Fibroblast of lung (primary cell): ENCODE measurements at regions not wholly inside any gene's neighbourhood (a gene's known extent, or its start where the extent isn't known, plus 50 kb on each side); places are given as distances from the start of the nearest gene placed in this dataset.
"Not testable (repeated sequence)": the region's sequence is repeated elsewhere in the genome, so short reads cannot be mapped to it uniquely, and the experiment has no call there.

Source experiments
- DNase-seq, 2 donors: peaks; one replicate each; pipeline versions ENCODE4 v3.0.0 to v3.0.0-alpha.2; 2010; ENCODE audit warnings: low read depth in 2 of 2
- H2AFZ ChIP-seq: 2 replicates; pipeline ENCODE4 v1.5.1; 2012; ENCODE audit warnings: low read length, control low read depth, inconsistent platforms
- H3K27ac ChIP-seq: 2 replicates; pipeline ENCODE4 v1.5.1; 2011; ENCODE audit warnings: low read length, control low read depth; ENCODE audit not compliant: insufficient read depth
- H3K27me3 ChIP-seq: 2 replicates; pipeline ENCODE4 v1.5.1; 2011; ENCODE audit warnings: mild to moderate bottlenecking, low read length; ENCODE audit not compliant: control insufficient read depth, insufficient read depth
- H3K36me3 ChIP-seq: 2 replicates; pipeline ENCODE4 v1.5.1; 2011; ENCODE audit warnings: low read length; ENCODE audit not compliant: control insufficient read depth, insufficient read depth
- H3K4me1 ChIP-seq: 2 replicates; pipeline ENCODE4 v1.5.1; 2011; ENCODE audit warnings: low read length; ENCODE audit not compliant: control insufficient read depth, insufficient read depth; ENCODE audit errors: extremely low read depth
- H3K4me2 ChIP-seq: 2 replicates; pipeline ENCODE4 v1.5.1; 2011; ENCODE audit warnings: low read length, control low read depth; ENCODE audit not compliant: insufficient read depth; ENCODE audit errors: extremely low read depth
- H3K4me3 ChIP-seq, 4 experiments: fragments of 200-600 bp in 1 of 4; sonication (generic) in 1 of 4; replicated peaks in 1 of 4; 2 replicates each; pipeline ENCODE4 v1.5.1; 2011 to 2016; ENCODE audit warnings: low read length in 4 of 4, low read depth in 3 of 4, mild to moderate bottlenecking in 3 of 4, control low read depth in 2 of 4, inconsistent platforms in 1 of 4, mixed read lengths in 1 of 4; ENCODE audit not compliant: insufficient read depth in 1 of 4; ENCODE audit errors: control extremely low read depth in 1 of 4
- H3K79me2 ChIP-seq: 2 replicates; pipeline ENCODE4 v1.5.1; 2012; ENCODE audit warnings: mild to moderate bottlenecking, low read length, inconsistent platforms; ENCODE audit not compliant: control insufficient read depth, insufficient read depth
- H3K9ac ChIP-seq: 2 replicates; pipeline ENCODE4 v1.5.1; 2011; ENCODE audit warnings: mild to moderate bottlenecking, low read length, control low read depth; ENCODE audit not compliant: insufficient read depth
- H3K9me3 ChIP-seq: 2 replicates; pipeline ENCODE4 v1.5.1; 2012; ENCODE audit warnings: low read depth, low read length; ENCODE audit not compliant: control insufficient read depth, insufficient read depth
- H4K20me1 ChIP-seq: 2 replicates; pipeline ENCODE4 v1.5.1; 2011; ENCODE audit warnings: low read length; ENCODE audit not compliant: control insufficient read depth, insufficient read depth; ENCODE audit errors: extremely low read depth
- EZH2 ChIP-seq: IDR thresholded peaks from 2 replicates; pipeline ENCODE4 v1.5.1; 2012; ENCODE audit warnings: low read length, control low read depth, mild to moderate bottlenecking; ENCODE audit errors: missing control alignments
- TF ChIP-seq, protein P1 (sequence below), 2 donors: IDR thresholded peaks in 1 of 2; conservative IDR thresholded peaks in 1 of 2; 1 replicate in 1 of 2; 2 replicates in 1 of 2; pipeline ENCODE4 v1.5.1; 2011 to 2012; ENCODE audit warnings: low read length in 2 of 2, control low read depth in 1 of 2, inconsistent platforms in 1 of 2, low read depth in 1 of 2, mild to moderate bottlenecking in 1 of 2

DNA sequence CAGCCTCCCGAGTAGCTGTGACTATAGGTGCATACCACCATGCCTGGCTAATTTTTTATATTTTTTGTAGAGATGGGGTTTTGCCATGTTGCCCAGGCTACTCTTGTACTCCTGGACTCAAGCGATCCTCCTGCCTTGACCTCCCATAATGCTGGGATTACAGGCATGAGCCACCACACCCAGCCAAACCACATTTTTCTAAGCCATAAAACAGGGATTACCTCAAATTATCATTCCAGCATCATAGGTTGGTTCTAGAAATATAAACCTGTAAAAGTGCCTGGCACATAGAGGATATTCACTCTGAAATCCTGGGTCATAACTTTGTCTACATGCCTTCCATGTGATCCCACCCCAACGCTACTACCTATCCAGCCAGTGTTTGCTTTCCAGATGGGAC is 59.4 kb upstream of the JAK1 start:
- TF ChIP-seq, protein P1, sequence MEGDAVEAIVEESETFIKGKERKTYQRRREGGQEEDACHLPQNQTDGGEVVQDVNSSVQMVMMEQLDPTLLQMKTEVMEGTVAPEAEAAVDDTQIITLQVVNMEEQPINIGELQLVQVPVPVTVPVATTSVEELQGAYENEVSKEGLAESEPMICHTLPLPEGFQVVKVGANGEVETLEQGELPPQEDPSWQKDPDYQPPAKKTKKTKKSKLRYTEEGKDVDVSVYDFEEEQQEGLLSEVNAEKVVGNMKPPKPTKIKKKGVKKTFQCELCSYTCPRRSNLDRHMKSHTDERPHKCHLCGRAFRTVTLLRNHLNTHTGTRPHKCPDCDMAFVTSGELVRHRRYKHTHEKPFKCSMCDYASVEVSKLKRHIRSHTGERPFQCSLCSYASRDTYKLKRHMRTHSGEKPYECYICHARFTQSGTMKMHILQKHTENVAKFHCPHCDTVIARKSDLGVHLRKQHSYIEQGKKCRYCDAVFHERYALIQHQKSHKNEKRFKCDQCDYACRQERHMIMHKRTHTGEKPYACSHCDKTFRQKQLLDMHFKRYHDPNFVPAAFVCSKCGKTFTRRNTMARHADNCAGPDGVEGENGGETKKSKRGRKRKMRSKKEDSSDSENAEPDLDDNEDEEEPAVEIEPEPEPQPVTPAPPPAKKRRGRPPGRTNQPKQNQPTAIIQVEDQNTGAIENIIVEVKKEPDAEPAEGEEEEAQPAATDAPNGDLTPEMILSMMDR (conservative IDR thresholded peaks at IDR 0.05 in 1 of 2, IDR thresholded peaks at IDR 0.05 in 1 of 2; ENCODE audit: low read depth in 1 of 2, low read length in 2 of 2), result no peak
- TF ChIP-seq EZH2, result no peak
- no peak overlapping the region for H3K4me2 ChIP-seq
- H3K9ac ChIP-seq, result no peak overlapping the region
- H3K79me2 ChIP-seq, result no peaks in the 10 kb centered on the region
- H3K4me3 ChIP-seq, result no peak overlapping the region
- no peak overlapping the region for H2AFZ ChIP-seq
- DNase-seq, result no peak
- H3K9me3 ChIP-seq, result no peaks in the 10 kb centered on the region
- H4K20me1 ChIP-seq, result no peaks in the 10 kb centered on the region
- H3K36me3 ChIP-seq, result no peaks in the 10 kb centered on the region
- H3K4me1 ChIP-seq, result no peaks in the 10 kb centered on the region
- H3K27me3 ChIP-seq, result no peaks in the 10 kb centered on the region
- H3K27ac ChIP-seq, result no peak overlapping the region

DNA sequence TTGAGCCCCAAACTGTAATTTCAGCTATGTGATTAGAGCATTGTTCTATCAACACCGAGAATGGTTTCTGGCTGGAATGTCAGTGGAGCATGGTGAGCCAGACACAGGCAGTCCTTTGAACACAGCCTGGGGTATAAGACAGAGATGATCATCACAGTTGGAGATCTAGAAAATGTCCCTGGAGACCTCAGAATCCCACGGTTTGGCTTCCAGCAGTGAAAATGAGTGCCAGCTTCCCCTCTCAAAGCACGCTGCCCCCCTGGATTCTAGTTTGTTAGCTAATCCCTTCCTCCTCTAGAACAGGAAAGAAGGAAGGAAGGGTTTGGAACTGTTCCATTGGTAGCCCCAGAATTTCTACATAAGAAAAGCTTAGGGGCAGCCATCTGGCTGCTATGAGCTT is 59.9 kb upstream of the JAK1 start:
- Histone ChIP-seq H3K4me1 (no peaks in the 10 kb centered on the region), H4K20me1 (no peaks in the 10 kb centered on the region)

DNA sequence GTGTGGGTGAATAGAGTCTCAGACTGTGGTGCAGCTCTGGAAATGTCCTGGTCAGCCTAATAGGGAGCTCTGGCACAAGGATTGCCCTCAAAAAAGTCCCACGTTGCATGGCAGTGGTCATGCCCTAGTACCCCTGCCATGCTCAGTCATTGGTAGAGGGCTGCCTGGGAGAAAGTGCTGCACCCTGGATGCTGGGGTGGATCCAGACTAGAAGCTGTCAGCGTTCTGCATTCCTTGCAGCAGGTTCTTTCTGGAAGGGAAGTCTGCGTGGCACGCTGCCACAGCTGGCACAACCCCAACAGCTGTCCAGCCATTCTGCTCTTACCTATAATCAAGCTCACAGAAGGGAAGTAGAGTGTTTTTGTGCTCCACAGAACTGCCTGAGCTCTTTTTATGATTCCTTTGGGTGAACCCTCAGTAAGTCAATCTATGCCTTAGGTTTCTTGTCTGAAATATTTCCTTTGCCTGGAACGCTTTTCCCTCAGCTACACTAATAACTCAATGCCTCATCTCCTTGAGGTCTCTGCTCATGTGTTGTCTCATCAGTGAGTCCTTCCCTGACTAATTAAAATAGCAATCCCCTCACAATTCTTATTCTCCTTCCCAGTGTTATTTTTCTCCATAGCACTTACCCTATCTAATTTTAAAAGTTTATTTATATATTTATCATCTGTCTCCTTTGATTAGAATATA is 61.5 kb upstream of the JAK1 start:
- H2AFZ ChIP-seq, result no peak overlapping the region
- no peaks in the 10 kb centered on the region for H3K36me3 ChIP-seq
- no peaks in the 10 kb centered on the region for H3K79me2 ChIP-seq
- no peaks in the 10 kb centered on the region for H3K4me1 ChIP-seq
- no peak overlapping the region for H3K4me3 ChIP-seq
- TF ChIP-seq, protein P1 (conservative IDR thresholded peaks at IDR 0.05 in 1 of 2, IDR thresholded peaks at IDR 0.05 in 1 of 2; ENCODE audit: low read depth in 1 of 2, low read length in 2 of 2), result no peak
- no peak for TF ChIP-seq EZH2
- DNase-seq, result peak in 1 of 2 donors; percentile 17
- H3K9me3 ChIP-seq, result no peaks in the 10 kb centered on the region
- no peaks in the 10 kb centered on the region for H4K20me1 ChIP-seq
- H3K9ac ChIP-seq, result no peak overlapping the region
- H3K4me2 ChIP-seq, result no peak overlapping the region
- H3K27ac ChIP-seq, result no peak overlapping the region
- no peaks in the 10 kb centered on the region for H3K27me3 ChIP-seq

More for the DNA sequence above, 59.9 kb upstream of the JAK1 start:
- H3K4me2 ChIP-seq, result no peak overlapping the region
- H3K9me3 ChIP-seq, result no peaks in the 10 kb centered on the region
- no peak overlapping the region for H2AFZ ChIP-seq
- no peaks in the 10 kb centered on the region for H3K36me3 ChIP-seq
- H3K79me2 ChIP-seq, result no peaks in the 10 kb centered on the region
- H3K27ac ChIP-seq, result no peak overlapping the region
- DNase-seq, result no peak
- no peak overlapping the region for H3K4me3 ChIP-seq
- no peaks in the 10 kb centered on the region for H3K27me3 ChIP-seq
- TF ChIP-seq EZH2, result no peak
- TF ChIP-seq, protein P1 (conservative IDR thresholded peaks at IDR 0.05 in 1 of 2, IDR thresholded peaks at IDR 0.05 in 1 of 2; ENCODE audit: low read depth in 1 of 2, low read length in 2 of 2), result no peak
- no peak overlapping the region for H3K9ac ChIP-seq

DNA sequence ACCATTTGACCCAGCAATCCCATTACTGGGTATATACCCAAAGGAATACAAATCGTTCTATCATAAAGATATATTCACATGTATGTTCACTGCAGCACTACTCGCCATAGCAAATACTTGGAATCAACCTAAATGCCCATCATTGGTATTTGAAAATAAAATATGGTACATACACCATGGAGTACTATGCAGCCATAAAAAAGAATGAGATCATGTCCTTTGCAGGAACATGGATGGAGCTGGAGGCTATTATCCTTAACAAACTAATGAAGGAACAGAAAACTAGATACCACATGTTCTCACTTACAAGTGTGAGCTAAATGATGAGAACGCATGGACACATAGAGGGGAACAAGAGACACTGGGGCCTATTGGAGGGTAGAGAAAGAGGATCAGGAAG is 63.1 kb upstream of the JAK1 start:
- H3K36me3 ChIP-seq, H2AFZ ChIP-seq, H3K79me2 ChIP-seq, H3K9ac ChIP-seq, H3K4me2 ChIP-seq, H3K9me3 ChIP-seq, H3K4me1 ChIP-seq, H3K27me3 ChIP-seq, H3K27ac ChIP-seq, H4K20me1 ChIP-seq, H3K4me3 ChIP-seq, DNase-seq: not testable (repeated sequence)

DNA sequence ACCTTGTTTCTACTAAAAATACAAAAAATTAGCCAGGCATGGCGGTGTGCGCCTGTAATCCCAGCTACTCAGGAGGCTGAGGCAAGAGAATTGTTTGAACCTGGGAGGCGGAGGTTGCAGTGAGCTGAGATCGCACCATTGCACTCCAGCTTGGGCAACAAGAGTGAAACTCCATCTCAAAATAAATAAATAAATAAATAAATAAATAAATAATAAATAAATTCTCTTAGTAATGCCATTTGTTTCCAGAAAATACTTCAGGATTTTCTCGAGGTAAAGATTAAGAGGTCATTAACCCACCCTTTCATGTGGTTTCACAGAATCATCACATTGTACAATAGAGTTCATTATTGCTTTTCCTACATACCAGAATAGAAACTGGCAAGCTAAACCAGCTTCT is 68.5 kb upstream of the JAK1 start:
- not testable (repeated sequence) for H3K4me2 ChIP-seq, DNase-seq, H2AFZ ChIP-seq, H3K4me3 ChIP-seq, H4K20me1 ChIP-seq, H3K4me1 ChIP-seq, H3K36me3 ChIP-seq, H3K79me2 ChIP-seq, H3K9me3 ChIP-seq, H3K27me3 ChIP-seq, H3K9ac ChIP-seq, H3K27ac ChIP-seq
